Spleen (tissue), 11 donors: ENCODE measurements at regions not wholly inside any gene's neighbourhood (a gene's known extent, or its start where the extent isn't known, plus 50 kb on each side); places are given as distances from the start of the nearest gene placed in this dataset.

Source experiments
- DNase-seq: peaks from one replicate; pipeline ENCODE4 v3.0.0-alpha.2; 2020
- H3K27ac ChIP-seq, 8 donors: fragments of 200-600 bp; sonication (generic) in 7 of 8; 1 replicate in 4 of 8; 2 replicates in 4 of 8; pipeline versions ENCODE4 v1.5.0 to v1.8.0; 2016 to 2021; ENCODE audit warnings: inconsistent platforms in 4 of 8, mild to moderate bottlenecking in 4 of 8, moderate library complexity in 1 of 8
- H3K27me3 ChIP-seq, 7 donors: fragments of 200-600 bp; sonication (generic) in 6 of 7; replicated peaks in 1 of 7; 1 replicate in 4 of 7; 2 replicates in 3 of 7; pipeline versions ENCODE4 v1.5.0 to v1.8.0; 2016 to 2021; ENCODE audit warnings: inconsistent platforms in 3 of 7, mild to moderate bottlenecking in 1 of 7
- H3K36me3 ChIP-seq, 6 donors: fragments of 200-600 bp; sonication (generic) in 5 of 6; 1 replicate in 4 of 6; 2 replicates in 2 of 6; pipeline versions ENCODE4 v1.5.0 to v1.8.0; 2016 to 2021; ENCODE audit warnings: inconsistent platforms in 2 of 6
- H3K4me1 ChIP-seq, 6 donors: fragments of 200-600 bp; sonication (generic) in 5 of 6; 1 replicate in 3 of 6; 2 replicates in 3 of 6; pipeline versions ENCODE4 v1.5.0 to v1.8.0; 2016 to 2021; ENCODE audit warnings: inconsistent platforms in 3 of 6
- H3K4me3 ChIP-seq, 8 donors: fragments of 200-600 bp; sonication (generic) in 7 of 8; 1 replicate in 4 of 8; 2 replicates in 4 of 8; pipeline versions ENCODE4 v1.5.0 to v1.8.0; 2016 to 2021; ENCODE audit warnings: inconsistent platforms in 4 of 8, mild to moderate bottlenecking in 4 of 8, moderate library complexity in 2 of 8
- H3K9me3 ChIP-seq, 8 donors: fragments of 200-600 bp; sonication (generic) in 7 of 8; 1 replicate in 4 of 8; 2 replicates in 4 of 8; pipeline versions ENCODE4 v1.5.0 to v1.8.0; 2016 to 2021; ENCODE audit warnings: inconsistent platforms in 4 of 8
- POLR2A ChIP-seq, 3 donors: fragments of 450-650 bp; IDR thresholded peaks; one replicate each; pipeline ENCODE4 v1.5.1; 2017; ENCODE audit warnings: antibody characterized with exemption in 3 of 3, mild to moderate bottlenecking in 1 of 3
- POLR2AphosphoS5 ChIP-seq, 3 donors: sonication (generic); formaldehyde crosslinking; IDR thresholded peaks; one replicate each; pipeline ENCODE4 v1.5.1; 2017; ENCODE audit warnings: antibody characterized with exemption in 3 of 3
- WGBS, 5 donors: extraction: QIAGEN DNeasy Blood & Tissue Kit in 3 of 5; methylation state at CpG; one replicate each; pipeline versions ENCODE4 v1.1.5 to v1.1.7; 2013 to 2018; 5-methylcytosine and 5-hydroxymethylcytosine counted together
- intact Hi-C: fragments of 100-400 bp; cut with DNase I; formaldehyde crosslinking; loops from one replicate; pipeline ENCODE4 v1.15.0; 2023; ENCODE audit warnings: low total_unique reads
- TF ChIP-seq, protein P1 (sequence below), 11 experiments: fragments of 200-600 bp in 7 of 11; fragments of 450-650 bp in 4 of 11; sonication (generic) in 4 of 11; IDR thresholded peaks in 8 of 11; conservative IDR thresholded peaks in 3 of 11; 1 replicate in 7 of 11; 2 replicates in 4 of 11; pipeline versions ENCODE4 v1.4.0 to v1.8.0; 2016 to 2021; ENCODE audit warnings: antibody characterized with exemption in 11 of 11, inconsistent platforms in 4 of 11, mild to moderate bottlenecking in 1 of 11
- donor health status: healthy with polysubstance abuse.
- donor health status: DM: no; HTN: no; CAD: no; lungs with moderate emphysema.
- donor health status: DM: no; HTN: no; CAD: no.
- donor health status: Bipolar disorder and iron deficiency.
- donor health status: healthy.
- donor health status: DM: no; HTN: no; CAD: no.
- donor health status: DM: yes; HTN: yes; CAD: no.

DNA sequence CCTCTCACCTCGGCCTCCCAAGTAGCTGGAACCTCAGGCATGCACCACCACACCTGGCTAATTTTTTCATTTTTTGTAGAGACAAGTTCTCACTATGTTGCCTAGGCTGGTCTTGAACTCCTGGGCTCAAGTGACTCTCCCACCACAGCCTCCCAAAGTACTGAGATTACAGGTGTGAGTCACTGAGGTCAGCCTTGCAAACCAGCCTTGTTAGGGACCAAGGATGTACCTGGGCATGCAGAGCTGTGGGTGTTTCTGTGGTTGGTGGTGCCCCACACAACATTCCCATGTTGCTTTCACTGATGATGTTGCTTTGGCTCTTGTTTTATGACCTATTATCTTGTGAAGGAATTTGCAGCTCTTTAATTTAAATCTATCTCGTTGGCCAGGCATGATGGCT is 54.8 kb downstream of the OTUD1 start:
- no peak for TF ChIP-seq POLR2A (IDR thresholded peaks at IDR 0.05)
- TF ChIP-seq, protein P1, sequence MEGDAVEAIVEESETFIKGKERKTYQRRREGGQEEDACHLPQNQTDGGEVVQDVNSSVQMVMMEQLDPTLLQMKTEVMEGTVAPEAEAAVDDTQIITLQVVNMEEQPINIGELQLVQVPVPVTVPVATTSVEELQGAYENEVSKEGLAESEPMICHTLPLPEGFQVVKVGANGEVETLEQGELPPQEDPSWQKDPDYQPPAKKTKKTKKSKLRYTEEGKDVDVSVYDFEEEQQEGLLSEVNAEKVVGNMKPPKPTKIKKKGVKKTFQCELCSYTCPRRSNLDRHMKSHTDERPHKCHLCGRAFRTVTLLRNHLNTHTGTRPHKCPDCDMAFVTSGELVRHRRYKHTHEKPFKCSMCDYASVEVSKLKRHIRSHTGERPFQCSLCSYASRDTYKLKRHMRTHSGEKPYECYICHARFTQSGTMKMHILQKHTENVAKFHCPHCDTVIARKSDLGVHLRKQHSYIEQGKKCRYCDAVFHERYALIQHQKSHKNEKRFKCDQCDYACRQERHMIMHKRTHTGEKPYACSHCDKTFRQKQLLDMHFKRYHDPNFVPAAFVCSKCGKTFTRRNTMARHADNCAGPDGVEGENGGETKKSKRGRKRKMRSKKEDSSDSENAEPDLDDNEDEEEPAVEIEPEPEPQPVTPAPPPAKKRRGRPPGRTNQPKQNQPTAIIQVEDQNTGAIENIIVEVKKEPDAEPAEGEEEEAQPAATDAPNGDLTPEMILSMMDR (IDR thresholded peaks at IDR 0.05 in 8 of 11, conservative IDR thresholded peaks at IDR 0.05 in 3 of 11) = no peak
- TF ChIP-seq POLR2AphosphoS5 (IDR thresholded peaks at IDR 0.05) = no peak
- peaks cover 0 to 22% (median 0%) of the 10 kb centered on the region in 7 donors for H3K27me3 ChIP-seq
- no peaks in the 10 kb centered on the region for H3K4me1 ChIP-seq
- no peaks in the 10 kb centered on the region for H3K36me3 ChIP-seq
- no peak overlapping the region for H3K4me3 ChIP-seq
- H3K9me3 ChIP-seq = peaks cover 0 to 6% (median 0%) of the 10 kb centered on the region in 8 donors
- intact Hi-C loops = no loop called here
- DNase-seq = no peak
- H3K27ac ChIP-seq = no peak overlapping the region
- WGBS, 5 donors = 47 to 90% (median 65%) methylated on average over 2 of the region's 2 CpGs

DNA sequence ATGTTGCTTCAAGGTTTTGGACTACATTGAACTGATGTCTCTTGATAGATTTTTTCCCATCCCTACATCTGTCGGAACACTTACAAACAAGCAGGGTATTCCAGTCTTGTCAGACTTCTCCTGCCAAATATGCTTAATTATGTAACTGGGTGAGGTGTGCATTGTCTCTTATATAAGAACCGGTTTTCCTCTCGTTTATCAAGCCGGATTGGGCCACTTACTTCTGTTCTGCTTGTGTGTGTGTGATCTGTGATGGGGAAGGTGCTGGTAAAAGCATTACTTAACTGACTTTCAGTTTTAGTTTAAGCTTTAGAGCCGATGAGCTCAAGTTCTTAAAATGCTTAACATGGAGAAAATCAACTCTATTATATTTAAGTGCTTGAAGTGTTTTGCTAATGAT is 57.9 kb downstream of the OTUD1 start:
- Histone ChIP-seq H3K27ac (no peak overlapping the region), H3K4me3 (no peak overlapping the region), H3K36me3 (no peaks in the 10 kb centered on the region), H3K4me1 (no peaks in the 10 kb centered on the region), H3K9me3 (no peaks in the 10 kb centered on the region), H3K27me3 (peaks cover 0 to 21% (median 0%) of the 10 kb centered on the region in 7 donors)
- 66 to 73% (median 71%) methylated on average over 5 of the region's 5 CpGs for WGBS, 5 donors
- DNase-seq = no peak
- intact Hi-C loops = no loop called here
- TF ChIP-seq POLR2A (IDR thresholded peaks at IDR 0.05) (no peak), POLR2AphosphoS5 (IDR thresholded peaks at IDR 0.05) (no peak)
- TF ChIP-seq, protein P1 (IDR thresholded peaks at IDR 0.05 in 8 of 11, conservative IDR thresholded peaks at IDR 0.05 in 3 of 11) = no peak

DNA sequence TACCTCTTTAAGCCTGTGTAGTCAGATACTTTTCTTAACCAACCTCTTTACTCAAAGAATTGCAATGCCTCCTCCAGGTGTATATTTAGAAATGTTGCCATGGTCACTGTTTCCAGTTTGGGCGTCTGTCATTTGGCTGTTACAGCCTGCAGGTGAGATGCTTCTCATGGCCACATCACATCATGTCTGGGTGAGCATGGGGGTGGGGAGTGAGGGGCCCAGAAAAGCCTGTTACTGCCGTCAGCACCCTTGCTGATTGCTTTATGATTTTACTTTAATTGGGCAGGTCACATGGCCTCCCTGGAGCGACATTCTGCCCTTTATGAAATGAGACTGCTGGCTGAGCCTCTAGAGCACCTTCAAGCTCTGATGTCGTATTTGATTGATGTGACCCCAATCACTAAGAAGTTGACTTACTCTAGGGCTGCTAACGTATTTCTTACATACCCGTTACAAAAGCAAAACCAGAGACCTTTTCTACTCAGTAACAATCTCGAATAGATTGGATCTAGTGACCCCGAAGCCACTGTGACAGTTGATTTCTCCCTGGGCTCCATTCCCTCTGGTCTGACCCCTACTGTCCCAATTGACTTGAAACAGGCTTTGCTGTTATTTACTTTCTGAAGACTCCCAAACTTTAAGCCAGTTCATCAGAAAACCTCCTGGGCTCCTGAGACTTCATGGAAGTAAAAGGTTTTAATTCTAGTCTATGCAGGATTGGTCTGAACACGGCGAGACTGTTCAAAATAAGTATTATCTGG is 60.7 kb downstream of the OTUD1 start:
- 72 to 84% (median 74%) methylated on average over 10 of the region's 10 CpGs for WGBS, 5 donors
- no peak for TF ChIP-seq POLR2AphosphoS5 (IDR thresholded peaks at IDR 0.05)
- no peaks in the 10 kb centered on the region for H3K27me3 ChIP-seq
- no peak for DNase-seq
- H3K9me3 ChIP-seq = no peaks in the 10 kb centered on the region
- H3K4me3 ChIP-seq = no peak overlapping the region
- H3K36me3 ChIP-seq = no peaks in the 10 kb centered on the region
- H3K4me1 ChIP-seq = no peaks in the 10 kb centered on the region
- no peak overlapping the region for H3K27ac ChIP-seq
- intact Hi-C loops = no loop called here

DNA sequence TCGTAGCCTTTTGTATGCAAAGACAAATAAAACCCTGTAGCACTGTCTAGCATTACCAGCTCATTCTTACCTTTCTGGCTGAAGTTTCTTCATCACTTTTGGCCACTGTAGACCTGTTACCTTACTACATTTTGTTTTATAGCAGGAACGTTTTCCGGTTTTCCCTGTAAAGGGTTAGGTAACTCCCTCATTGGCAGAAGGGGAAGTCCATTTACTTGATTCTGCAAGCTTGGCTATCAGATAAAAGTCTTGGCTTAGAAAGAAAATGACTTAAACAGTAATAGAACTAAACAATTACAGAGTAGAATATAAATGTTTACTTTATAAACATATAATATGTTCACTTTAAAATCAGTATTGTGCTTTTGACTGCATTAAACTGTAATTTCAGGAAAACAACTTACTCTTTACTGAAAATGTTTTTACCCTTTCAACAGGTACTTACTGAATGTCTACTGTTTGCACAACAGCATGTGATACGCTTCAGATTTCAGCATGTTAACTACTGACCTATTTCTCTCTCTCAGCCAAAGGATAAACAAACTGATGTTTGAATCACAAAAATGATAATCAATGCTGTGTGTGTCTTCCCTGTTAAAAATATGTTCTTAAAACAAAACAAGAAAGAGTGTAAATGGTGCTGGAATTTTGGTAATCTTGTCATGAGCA is 67.1 kb downstream of the OTUD1 start:
- Histone ChIP-seq H3K9me3 (peaks cover 0 to 4% (median 0%) of the 10 kb centered on the region in 8 donors), H3K4me1 (no peaks in the 10 kb centered on the region), H3K36me3 (no peaks in the 10 kb centered on the region), H3K27ac (no peak overlapping the region), H3K27me3 (no peaks in the 10 kb centered on the region), H3K4me3 (no peak overlapping the region)
- TF ChIP-seq POLR2A (IDR thresholded peaks at IDR 0.05) = no peak
- no peak for TF ChIP-seq POLR2AphosphoS5 (IDR thresholded peaks at IDR 0.05)
- TF ChIP-seq, protein P1 (IDR thresholded peaks at IDR 0.05 in 8 of 11, conservative IDR thresholded peaks at IDR 0.05 in 3 of 11) = no peak
- WGBS, 5 donors = 78 to 84% (median 82%) methylated on average over 4 of the region's 4 CpGs
- intact Hi-C loops = no loop called here
- no peak for DNase-seq
